ENCODE measurements at regions not wholly inside any gene's neighbourhood (a gene's known extent, or its start where the extent isn't known, plus 50 kb on each side); places are given as distances from the start of the nearest gene placed in this dataset.

GRCh38 chr11:97814325-97814959 is 1206.3 kb upstream of the CNTN5 start:
- H3K4me1 ChIP-seq, result no peaks in the 10 kb centered on the region
- no peak for ATAC-seq
- intact Hi-C loops (cut with DNase I), result no loop called here

GRCh38 chr11:97815667-97816066 is 1205.1 kb upstream of the CNTN5 start:
- no peak for ATAC-seq
- Histone ChIP-seq H3K27me3 (no peaks in the 10 kb centered on the region), H3K9me3 (no peaks in the 10 kb centered on the region), H3K36me3 (no peaks in the 10 kb centered on the region), H3K27ac (no peak overlapping the region), H3K4me1 (no peaks in the 10 kb centered on the region), H3K4me3 (no peak overlapping the region)
- TF ChIP-seq, protein P1, sequence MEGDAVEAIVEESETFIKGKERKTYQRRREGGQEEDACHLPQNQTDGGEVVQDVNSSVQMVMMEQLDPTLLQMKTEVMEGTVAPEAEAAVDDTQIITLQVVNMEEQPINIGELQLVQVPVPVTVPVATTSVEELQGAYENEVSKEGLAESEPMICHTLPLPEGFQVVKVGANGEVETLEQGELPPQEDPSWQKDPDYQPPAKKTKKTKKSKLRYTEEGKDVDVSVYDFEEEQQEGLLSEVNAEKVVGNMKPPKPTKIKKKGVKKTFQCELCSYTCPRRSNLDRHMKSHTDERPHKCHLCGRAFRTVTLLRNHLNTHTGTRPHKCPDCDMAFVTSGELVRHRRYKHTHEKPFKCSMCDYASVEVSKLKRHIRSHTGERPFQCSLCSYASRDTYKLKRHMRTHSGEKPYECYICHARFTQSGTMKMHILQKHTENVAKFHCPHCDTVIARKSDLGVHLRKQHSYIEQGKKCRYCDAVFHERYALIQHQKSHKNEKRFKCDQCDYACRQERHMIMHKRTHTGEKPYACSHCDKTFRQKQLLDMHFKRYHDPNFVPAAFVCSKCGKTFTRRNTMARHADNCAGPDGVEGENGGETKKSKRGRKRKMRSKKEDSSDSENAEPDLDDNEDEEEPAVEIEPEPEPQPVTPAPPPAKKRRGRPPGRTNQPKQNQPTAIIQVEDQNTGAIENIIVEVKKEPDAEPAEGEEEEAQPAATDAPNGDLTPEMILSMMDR (IDR thresholded peaks at IDR 0.05), result no peak
- no peak for DNase-seq
- intact Hi-C loops (cut with DNase I), result no loop called here

More at GRCh38 chr11:97814325-97814959, 1206.3 kb upstream of the CNTN5 start:
- H3K27me3 ChIP-seq, result no peaks in the 10 kb centered on the region
- TF ChIP-seq, protein P1 (IDR thresholded peaks at IDR 0.05), result no peak
- no peak overlapping the region for H3K4me3 ChIP-seq
- no peaks in the 10 kb centered on the region for H3K36me3 ChIP-seq
- no peaks in the 10 kb centered on the region for H3K9me3 ChIP-seq
- no peak for DNase-seq
- H3K27ac ChIP-seq, result no peak overlapping the region

GRCh38 chr11:97832451-97832850 is 1188.3 kb upstream of the CNTN5 start:
- no peak overlapping the region for H3K27ac ChIP-seq
- intact Hi-C loops (cut with DNase I), result no loop called here
- ATAC-seq (no peak), DNase-seq (no peak)
- no peak overlapping the region for H3K4me3 ChIP-seq
- no peaks in the 10 kb centered on the region for H3K9me3 ChIP-seq
- H3K4me1 ChIP-seq, result no peaks in the 10 kb centered on the region
- no peaks in the 10 kb centered on the region for H3K36me3 ChIP-seq
- TF ChIP-seq, protein P1 (IDR thresholded peaks at IDR 0.05), result no peak
- H3K27me3 ChIP-seq, result no peaks in the 10 kb centered on the region

DNA sequence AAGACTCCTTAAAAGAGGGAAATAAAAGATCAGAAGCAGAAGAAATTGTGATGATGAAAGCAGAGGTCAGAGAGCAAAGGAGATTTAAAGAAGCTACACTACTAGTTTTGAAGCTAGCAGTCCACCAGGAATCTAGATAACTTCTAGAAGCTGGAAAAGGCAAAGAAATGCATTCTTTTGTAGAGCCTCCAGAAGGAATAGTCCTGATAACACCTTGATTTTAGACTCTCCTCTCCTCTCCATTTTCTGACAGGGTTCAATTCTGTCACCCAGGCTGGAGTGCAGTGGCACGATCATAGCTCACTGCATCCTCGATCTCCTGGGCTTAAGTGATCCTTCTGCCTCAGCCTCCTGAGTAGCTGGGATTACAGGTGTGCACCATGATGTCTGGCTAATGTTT is 1187.3 kb upstream of the CNTN5 start:
- Histone ChIP-seq H3K4me3 (no peak overlapping the region), H3K36me3 (no peaks in the 10 kb centered on the region), H3K4me1 (no peaks in the 10 kb centered on the region), H3K27ac (no peak overlapping the region), H3K9me3 (no peaks in the 10 kb centered on the region), H3K27me3 (no peaks in the 10 kb centered on the region)
- intact Hi-C loops (cut with DNase I), result no loop called here
- no peak for ATAC-seq
- TF ChIP-seq, protein P1 (IDR thresholded peaks at IDR 0.05), result no peak
- no peak for DNase-seq

DNA sequence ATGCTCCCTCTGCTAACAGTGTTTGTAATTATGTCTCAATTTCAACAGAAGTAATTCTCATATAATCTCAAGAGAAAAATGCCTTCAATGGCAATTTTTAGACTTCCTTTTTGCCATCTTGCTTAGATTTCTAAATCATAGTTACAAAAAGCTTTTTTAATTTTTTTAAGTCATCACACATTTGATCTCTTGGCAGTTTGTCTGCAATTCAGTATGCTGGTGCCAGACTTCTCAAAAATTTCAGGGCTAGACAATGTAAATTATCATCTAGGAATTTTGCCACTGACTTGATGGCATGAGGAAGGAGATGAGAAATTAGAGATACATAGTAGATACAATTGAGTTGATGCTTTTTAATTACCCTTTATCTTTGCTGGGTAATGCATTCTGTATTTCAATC is 1176.7 kb upstream of the CNTN5 start:
- DNase-seq (no peak), ATAC-seq (no peak)
- H3K4me1 ChIP-seq, result no peaks in the 10 kb centered on the region
- no peaks in the 10 kb centered on the region for H3K9me3 ChIP-seq
- no peak overlapping the region for H3K27ac ChIP-seq
- intact Hi-C loops (cut with DNase I), result no loop called here
- H3K27me3 ChIP-seq, result no peaks in the 10 kb centered on the region
- no peaks in the 10 kb centered on the region for H3K36me3 ChIP-seq
- no peak overlapping the region for H3K4me3 ChIP-seq
- TF ChIP-seq, protein P1 (IDR thresholded peaks at IDR 0.05), result no peak

DNA sequence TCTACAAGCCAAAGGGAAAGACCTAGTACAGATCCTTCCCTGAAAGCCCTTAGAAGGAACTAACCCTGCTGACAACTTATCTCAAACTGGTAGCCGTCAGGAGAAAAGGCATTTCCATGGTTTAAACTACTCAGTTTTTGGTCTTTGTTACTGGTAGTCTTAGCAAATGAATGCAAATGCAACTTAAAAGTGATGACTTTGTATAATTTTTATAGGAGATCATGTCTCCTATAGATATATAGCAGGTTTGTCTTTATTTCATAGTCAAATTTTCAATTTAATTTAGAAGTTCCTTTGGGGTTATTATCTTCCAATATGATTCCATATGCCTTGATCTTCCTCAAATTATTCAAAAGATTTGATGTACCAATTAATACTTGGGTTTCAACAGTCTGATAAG is 1173.0 kb upstream of the CNTN5 start:
- DNase-seq (no peak), ATAC-seq (no peak)
- no peak overlapping the region for H3K4me3 ChIP-seq
- H3K27ac ChIP-seq, result no peak overlapping the region
- TF ChIP-seq, protein P1 (IDR thresholded peaks at IDR 0.05), result no peak
- intact Hi-C loops (cut with DNase I), result no loop called here
- H3K4me1 ChIP-seq, result no peaks in the 10 kb centered on the region
- H3K9me3 ChIP-seq, result no peaks in the 10 kb centered on the region
- no peaks in the 10 kb centered on the region for H3K27me3 ChIP-seq
- H3K36me3 ChIP-seq, result no peaks in the 10 kb centered on the region

Measured in upper lobe of right lung (tissue), 1 donor.